ENCODE measurements at regions not wholly inside any gene's neighbourhood (a gene's known extent, or its start where the extent isn't known, plus 50 kb on each side); places are given as distances from the start of the nearest gene placed in this dataset.

DNA sequence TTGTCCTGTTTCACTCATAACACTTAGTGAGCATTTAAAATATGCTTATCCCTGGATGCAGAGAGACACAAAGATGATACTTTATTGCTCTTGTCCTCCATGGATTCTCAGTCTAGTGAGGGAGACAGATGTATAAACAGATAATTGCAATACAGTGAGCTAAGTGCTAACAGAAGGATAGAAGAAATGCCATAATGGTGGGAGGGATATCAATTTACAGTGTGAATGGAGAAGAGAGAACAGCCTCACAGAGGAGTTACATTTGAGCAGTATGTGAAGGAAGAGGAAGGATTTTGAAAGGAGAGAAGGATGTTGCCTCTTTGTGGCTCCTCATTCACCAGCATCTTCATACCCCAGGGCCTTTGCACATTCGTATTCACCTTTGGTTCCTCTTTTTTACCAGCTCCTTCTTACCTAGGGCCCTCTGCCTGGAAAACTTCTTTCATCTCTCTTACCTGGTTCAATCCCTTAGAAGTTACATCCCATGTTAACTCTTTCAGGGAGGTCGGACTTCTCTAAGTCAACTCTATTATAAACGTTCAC is 341.7 kb downstream of the PRL start:
- TF ChIP-seq ARNTL (CRISPR knock-in tag; IDR thresholded peaks at IDR 0.05; ENCODE audit: borderline replicate concordance, low read depth) (no peak), TOX (CRISPR knock-in tag; IDR thresholded peaks at IDR 0.05; ENCODE audit: borderline replicate concordance) (no peak), GLIS3 (CRISPR knock-in tag; IDR thresholded peaks at IDR 0.05) (no peak), ZFP3 (CRISPR knock-in tag; IDR thresholded peaks at IDR 0.05) (no peak), PPARA (CRISPR knock-in tag; IDR thresholded peaks at IDR 0.05; ENCODE audit: borderline replicate concordance) (no peak), BACH2 (CRISPR knock-in tag; IDR thresholded peaks at IDR 0.05; ENCODE audit: borderline replicate concordance) (no peak), ZNF70 (CRISPR knock-in tag; IDR thresholded peaks at IDR 0.05) (no peak), TCF4 (CRISPR knock-in tag; IDR thresholded peaks at IDR 0.05; ENCODE audit: borderline replicate concordance) (no peak), ZNF565 (CRISPR knock-in tag; conservative IDR thresholded peaks at IDR 0.05; ENCODE audit: low read depth) (no peak), RARB (CRISPR knock-in tag; IDR thresholded peaks at IDR 0.05) (no peak), ZNF8 (CRISPR knock-in tag; IDR thresholded peaks at IDR 0.05) (no peak), PATZ1 (CRISPR knock-in tag; IDR thresholded peaks at IDR 0.05; ENCODE audit: borderline replicate concordance) (no peak), SNAI2 (CRISPR knock-in tag; IDR thresholded peaks at IDR 0.05) (no peak)
- TF ChIP-seq, protein P1, sequence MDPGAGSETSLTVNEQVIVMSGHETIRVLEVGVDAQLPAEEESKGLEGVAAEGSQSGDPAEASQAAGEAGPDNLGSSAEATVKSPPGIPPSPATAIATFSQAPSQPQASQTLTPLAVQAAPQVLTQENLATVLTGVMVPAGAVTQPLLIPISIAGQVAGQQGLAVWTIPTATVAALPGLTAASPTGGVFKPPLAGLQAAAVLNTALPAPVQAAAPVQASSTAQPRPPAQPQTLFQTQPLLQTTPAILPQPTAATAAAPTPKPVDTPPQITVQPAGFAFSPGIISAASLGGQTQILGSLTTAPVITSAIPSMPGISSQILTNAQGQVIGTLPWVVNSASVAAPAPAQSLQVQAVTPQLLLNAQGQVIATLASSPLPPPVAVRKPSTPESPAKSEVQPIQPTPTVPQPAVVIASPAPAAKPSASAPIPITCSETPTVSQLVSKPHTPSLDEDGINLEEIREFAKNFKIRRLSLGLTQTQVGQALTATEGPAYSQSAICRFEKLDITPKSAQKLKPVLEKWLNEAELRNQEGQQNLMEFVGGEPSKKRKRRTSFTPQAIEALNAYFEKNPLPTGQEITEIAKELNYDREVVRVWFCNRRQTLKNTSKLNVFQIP (CRISPR knock-in tag; IDR thresholded peaks at IDR 0.05; ENCODE audit: borderline replicate concordance, low read depth), result no peak
- TF ChIP-seq, protein P2, sequence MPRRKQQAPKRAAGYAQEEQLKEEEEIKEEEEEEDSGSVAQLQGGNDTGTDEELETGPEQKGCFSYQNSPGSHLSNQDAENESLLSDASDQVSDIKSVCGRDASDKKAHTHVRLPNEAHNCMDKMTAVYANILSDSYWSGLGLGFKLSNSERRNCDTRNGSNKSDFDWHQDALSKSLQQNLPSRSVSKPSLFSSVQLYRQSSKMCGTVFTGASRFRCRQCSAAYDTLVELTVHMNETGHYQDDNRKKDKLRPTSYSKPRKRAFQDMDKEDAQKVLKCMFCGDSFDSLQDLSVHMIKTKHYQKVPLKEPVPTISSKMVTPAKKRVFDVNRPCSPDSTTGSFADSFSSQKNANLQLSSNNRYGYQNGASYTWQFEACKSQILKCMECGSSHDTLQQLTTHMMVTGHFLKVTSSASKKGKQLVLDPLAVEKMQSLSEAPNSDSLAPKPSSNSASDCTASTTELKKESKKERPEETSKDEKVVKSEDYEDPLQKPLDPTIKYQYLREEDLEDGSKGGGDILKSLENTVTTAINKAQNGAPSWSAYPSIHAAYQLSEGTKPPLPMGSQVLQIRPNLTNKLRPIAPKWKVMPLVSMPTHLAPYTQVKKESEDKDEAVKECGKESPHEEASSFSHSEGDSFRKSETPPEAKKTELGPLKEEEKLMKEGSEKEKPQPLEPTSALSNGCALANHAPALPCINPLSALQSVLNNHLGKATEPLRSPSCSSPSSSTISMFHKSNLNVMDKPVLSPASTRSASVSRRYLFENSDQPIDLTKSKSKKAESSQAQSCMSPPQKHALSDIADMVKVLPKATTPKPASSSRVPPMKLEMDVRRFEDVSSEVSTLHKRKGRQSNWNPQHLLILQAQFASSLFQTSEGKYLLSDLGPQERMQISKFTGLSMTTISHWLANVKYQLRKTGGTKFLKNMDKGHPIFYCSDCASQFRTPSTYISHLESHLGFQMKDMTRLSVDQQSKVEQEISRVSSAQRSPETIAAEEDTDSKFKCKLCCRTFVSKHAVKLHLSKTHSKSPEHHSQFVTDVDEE (CRISPR knock-in tag; IDR thresholded peaks at IDR 0.05), result no peak
- no peak for ATAC-seq

GRCh38 chr6:21955951-21956350 is 340.9 kb downstream of the PRL start:
- TF ChIP-seq ZFP3 (CRISPR knock-in tag; IDR thresholded peaks at IDR 0.05) (no peak), RARB (CRISPR knock-in tag; IDR thresholded peaks at IDR 0.05) (no peak), ZC3H10 (CRISPR knock-in tag; IDR thresholded peaks at IDR 0.05) (no peak), OSR1 (CRISPR knock-in tag; IDR thresholded peaks at IDR 0.05) (no peak), ESRRG (CRISPR knock-in tag; IDR thresholded peaks at IDR 0.05) (no peak), GLIS3 (CRISPR knock-in tag; IDR thresholded peaks at IDR 0.05) (no peak), ZNF70 (CRISPR knock-in tag; IDR thresholded peaks at IDR 0.05) (no peak), ZFP30 (CRISPR knock-in tag; IDR thresholded peaks at IDR 0.05) (no peak), PATZ1 (CRISPR knock-in tag; IDR thresholded peaks at IDR 0.05; ENCODE audit: borderline replicate concordance) (no peak), TCF4 (CRISPR knock-in tag; IDR thresholded peaks at IDR 0.05; ENCODE audit: borderline replicate concordance) (no peak), SNAI2 (CRISPR knock-in tag; IDR thresholded peaks at IDR 0.05) (no peak), ISL1 (CRISPR knock-in tag; IDR thresholded peaks at IDR 0.05) (no peak), ARNTL (CRISPR knock-in tag; IDR thresholded peaks at IDR 0.05; ENCODE audit: borderline replicate concordance, low read depth) (no peak), BACH2 (CRISPR knock-in tag; IDR thresholded peaks at IDR 0.05; ENCODE audit: borderline replicate concordance) (no peak)
- ATAC-seq, result no peak

GRCh38 chr6:21958428-21958827 is 338.4 kb downstream of the PRL start:
- ATAC-seq, result no peak
- TF ChIP-seq, protein P1 (CRISPR knock-in tag; IDR thresholded peaks at IDR 0.05; ENCODE audit: borderline replicate concordance, low read depth), result no peak
